Endothelial cell of umbilical vein (primary cell): ENCODE measurements at regions not wholly inside any gene's neighbourhood (a gene's known extent, or its start where the extent isn't known, plus 50 kb on each side); places are given as distances from the start of the nearest gene placed in this dataset.

Experiments
- BruUV-seq: library from RNA; stranded (reverse); fragments of 400-500 nt; replicated peaks from 2 replicates; lab custom pipeline; 2021; lab: Mats Ljungman, UMichigan
- CTCF ChIA-PET: fragments of 300-600, 350-600 bp; sonication (Branson Sonifier 250); formaldehyde crosslinking; loops from one replicate; lab custom pipeline; 2021; ENCODE audit warnings: antibody characterized with exemption, inconsistent platforms; lab: Charles Lee
- POLR2A ChIA-PET: fragments of 300-600, 350-600 bp; sonication (Branson Sonifier 250); formaldehyde crosslinking; loops from one replicate; lab custom pipeline; 2021; ENCODE audit warnings: antibody characterized with exemption, inconsistent platforms; lab: Charles Lee
- DNase-seq: peaks from one replicate; pipeline ENCODE4 v3.0.0-alpha.2; 2011; ENCODE audit warnings: low read depth, low spot score
- FAIRE-seq: peaks from 2 replicates; lab custom pipeline; 2011; peaks lifted over from hg19 to GRCh38; lab: Jason Lieb, UNC
- H2AFZ ChIP-seq: 2 replicates; pipeline ENCODE4 v1.6.0; 2012; ENCODE audit warnings: low read depth, low read length, control low read depth, inconsistent platforms
- H3K27ac ChIP-seq: 2 replicates; pipeline ENCODE4 v1.5.1; 2011; ENCODE audit warnings: low read depth, mild to moderate bottlenecking, control low read depth, low read length, moderate library complexity; ENCODE audit not compliant: insufficient read depth
- H3K27me3 ChIP-seq, 2 experiments: 2 replicates each; pipeline versions ENCODE4 v1.6.0 to v1.6.1; 2011; ENCODE audit warnings: low read length in 2 of 2, mixed read lengths in 1 of 2; ENCODE audit not compliant: control insufficient read depth in 2 of 2, insufficient read depth in 2 of 2
- H3K36me3 ChIP-seq, 2 experiments: 2 replicates in 1 of 2; 3 replicates in 1 of 2; pipeline ENCODE4 v1.5.1; 2011; ENCODE audit warnings: low read length in 2 of 2, mild to moderate bottlenecking in 1 of 2, moderate library complexity in 1 of 2; ENCODE audit not compliant: control insufficient read depth in 2 of 2, insufficient read depth in 2 of 2; ENCODE audit errors: extremely low read depth in 1 of 2
- H3K4me1 ChIP-seq: 3 replicates; pipeline ENCODE4 v1.5.1; 2011; ENCODE audit warnings: mild to moderate bottlenecking, low read length; ENCODE audit not compliant: control insufficient read depth, insufficient read depth; ENCODE audit errors: extremely low read depth
- H3K4me2 ChIP-seq: 2 replicates; pipeline ENCODE4 v1.6.1; 2011; ENCODE audit warnings: low read length, control low read depth, mixed read lengths; ENCODE audit not compliant: insufficient read depth
- H3K4me3 ChIP-seq, 3 experiments: fragments of 200-600 bp in 1 of 3; sonication (generic), shearing (Covaris generic) in 1 of 3; replicated peaks in 1 of 3; 2 replicates each; pipeline ENCODE4 v1.5.1; 2011 to 2016; ENCODE audit warnings: control low read depth in 3 of 3, low read length in 3 of 3, mild to moderate bottlenecking in 2 of 3, inconsistent platforms in 1 of 3, low read depth in 1 of 3, moderate library complexity in 1 of 3; ENCODE audit not compliant: insufficient read depth in 1 of 3
- H3K79me2 ChIP-seq: 2 replicates; pipeline ENCODE4 v1.6.0; 2012; ENCODE audit warnings: low read length, inconsistent platforms; ENCODE audit not compliant: control insufficient read depth, insufficient read depth
- H3K9ac ChIP-seq: replicated peaks from 2 replicates; pipeline ENCODE3; 2011; ENCODE audit warnings: low read length, control low read depth; ENCODE audit not compliant: insufficient read depth; ENCODE audit errors: extremely low read depth
- H3K9me1 ChIP-seq: replicated peaks from 3 replicates; pipeline ENCODE4 v1.6.0; 2011; ENCODE audit warnings: mild to moderate bottlenecking, low read length; ENCODE audit not compliant: control insufficient read depth, insufficient read depth; ENCODE audit errors: extremely low read depth
- H3K9me3 ChIP-seq: replicated peaks from 2 replicates; pipeline ENCODE4 v1.5.1; 2012; ENCODE audit warnings: low read length, inconsistent platforms; ENCODE audit not compliant: control insufficient read depth, insufficient read depth
- H4K20me1 ChIP-seq: replicated peaks from 2 replicates; pipeline ENCODE3; 2011; ENCODE audit warnings: mild to moderate bottlenecking, low read length; ENCODE audit not compliant: control insufficient read depth, insufficient read depth; ENCODE audit errors: extremely low read depth
- CTCF ChIP-seq, 2 donors: IDR thresholded peaks; 1 replicate in 1 of 2; 2 replicates in 1 of 2; pipeline ENCODE4 v1.5.1; 2011; ENCODE audit warnings: low read length in 2 of 2, mild to moderate bottlenecking in 2 of 2, moderate library complexity in 2 of 2, control low read depth in 1 of 2, inconsistent platforms in 1 of 2, low read depth in 1 of 2; ENCODE audit not compliant: insufficient read depth in 1 of 2; ENCODE audit errors: extremely low read depth in 1 of 2
- EZH2 ChIP-seq: IDR thresholded peaks from 2 replicates; pipeline ENCODE4 v1.6.1; 2012; ENCODE audit warnings: borderline replicate concordance, low read depth, mild to moderate bottlenecking, moderate library complexity, low read length, inconsistent platforms; ENCODE audit not compliant: severe bottlenecking
- FOS ChIP-seq: IDR thresholded peaks from 2 replicates; pipeline ENCODE4 v1.6.1; 2011; ENCODE audit warnings: mild to moderate bottlenecking, low read length, moderate library complexity, borderline replicate concordance; ENCODE audit not compliant: insufficient read depth
- GATA2 ChIP-seq: IDR thresholded peaks from 2 replicates; pipeline ENCODE4 v1.7.0; 2011; ENCODE audit warnings: low read depth, mild to moderate bottlenecking, moderate library complexity, mixed read lengths, low read length; ENCODE audit not compliant: insufficient read length, insufficient read depth
- JUN ChIP-seq: IDR thresholded peaks from 2 replicates; pipeline ENCODE4 v1.6.1; 2011; ENCODE audit warnings: borderline replicate concordance, low read depth; ENCODE audit not compliant: insufficient read length, insufficient read depth
- MAX ChIP-seq: IDR thresholded peaks from 2 replicates; pipeline ENCODE4 v1.6.1; 2011; ENCODE audit not compliant: insufficient read depth, insufficient read length
- MYC ChIP-seq: IDR thresholded peaks from one replicate; pipeline ENCODE4 v1.6.1; 2011; ENCODE audit warnings: mild to moderate bottlenecking, low read depth, low read length
- POLR2A ChIP-seq: IDR thresholded peaks from 2 replicates; pipeline ENCODE4 v1.6.1; 2012; ENCODE audit warnings: low read depth, mild to moderate bottlenecking, control low read depth, low read length
- POLR2AphosphoS5 ChIP-seq: IDR thresholded peaks from 2 replicates; pipeline ENCODE4 v1.6.1; 2012; ENCODE audit warnings: low read depth, mild to moderate bottlenecking, control low read depth, low read length, moderate library complexity; ENCODE audit not compliant: insufficient read depth
- dilution Hi-C: fragments of 300-500 bp; cut with MboI; formaldehyde crosslinking; loops from one replicate; pipeline ENCODE4 v1.15.0; 2019; ENCODE audit warnings: low sequenced_read_pairs; ENCODE audit not compliant: extremely low pct_ligation_motif_present
- intact Hi-C: fragments of 100-400 bp; cut with micrococcal nuclease; formaldehyde crosslinking; loops from one replicate; pipeline ENCODE4 v1.10.0; 2022

GRCh38 chrX:137646472-137646871, 80.5 kb downstream of the ZIC3 start:
- intact Hi-C loops (no loop called here), dilution Hi-C loops (no loop called here)
- no peak for TF ChIP-seq FOS
- TF ChIP-seq POLR2A = no peak
- TF ChIP-seq JUN = no peak
- TF ChIP-seq MYC = no peak
- TF ChIP-seq GATA2 = no peak
- TF ChIP-seq CTCF (IDR thresholded peaks at IDR 0.05; ENCODE audit: extremely low read depth in 1 of 2, insufficient read depth in 1 of 2, low read depth in 1 of 2, low read length in 2 of 2) = no peak
- no peak for TF ChIP-seq POLR2AphosphoS5
- TF ChIP-seq EZH2 = no peak
- no peak for TF ChIP-seq MAX
- Histone ChIP-seq H3K4me2 (no peak overlapping the region), H3K9me1 (no peaks in the 10 kb centered on the region), H3K79me2 (no peaks in the 10 kb centered on the region), H3K4me1 (no peaks in the 10 kb centered on the region), H3K4me3 (no peak overlapping the region), H4K20me1 (no peaks in the 10 kb centered on the region), H3K27ac (no peak overlapping the region), H3K9ac (no peak overlapping the region), H3K27me3 (no peaks in the 10 kb centered on the region), H2AFZ (no peak overlapping the region), H3K36me3 (no peaks in the 10 kb centered on the region), H3K9me3 (no peaks in the 10 kb centered on the region)
- no TSS peak for BruUV-seq
- FAIRE-seq = no peak
- ChIA-PET POLR2A (no interaction called here), CTCF (no interaction called here)
- DNase-seq = no peak
